K562 (cell line): ENCODE measurements at regions not wholly inside any gene's neighbourhood (a gene's known extent, or its start where the extent isn't known, plus 50 kb on each side); places are given as distances from the start of the nearest gene placed in this dataset.

Experiments
- ATAC-seq: fragments of 200-7000 bp; cut with Tn5 transposase; 3 replicates; pipeline ENCODE4 v1.9.1; 2020; ENCODE audit warnings: moderate library complexity
- BruUV-seq: library from RNA; stranded (reverse); fragments of 400-500 nt; replicated peaks from 2 replicates; lab custom pipeline; 2021; lab: Mats Ljungman, UMichigan
- CTCF ChIA-PET: fragments of 300-600 bp; formaldehyde crosslinking; extraction: SDS; loops from one replicate; lab custom pipeline; 2021; ENCODE audit warnings: low intra/inter-chr PET ratio; lab: Yijun Ruan, JAX
- POLR2A ChIA-PET: fragments of 300-600, 350-650 bp; sonication (Branson Sonifier 250); formaldehyde crosslinking; extraction: SDS; loops from one replicate; lab custom pipeline; 2021; ENCODE audit warnings: antibody characterized with exemption, inconsistent platforms; lab: Yijun Ruan, JAX
- DNase-seq, 4 experiments: peaks; one replicate each; pipeline versions ENCODE4 v3.0.0 to v3.0.0-alpha.2; 2011 to 2018; ENCODE audit warnings: low spot score in 3 of 4, mixed read lengths in 3 of 4; ENCODE audit errors: extremely low read depth in 1 of 4
- FAIRE-seq: peaks from 2 replicates; lab custom pipeline; 2011; peaks lifted over from hg19 to GRCh38; lab: Jason Lieb, UNC
- H2AFZ ChIP-seq: 2 replicates; pipeline ENCODE4 v1.6.0; 2011; ENCODE audit warnings: low read depth, low read length, control low read depth, inconsistent platforms
- H3K27ac ChIP-seq: fragments of 200-600 bp; 3 replicates; pipeline ENCODE4 v1.8.0; 2011; ENCODE audit warnings: low read depth, mild to moderate bottlenecking, control low read depth, inconsistent platforms, low read length, moderate library complexity, mixed read lengths; ENCODE audit errors: extremely low read depth
- H3K27me3 ChIP-seq, 2 experiments: fragments of 300-600 bp in 1 of 2; 2 replicates in 1 of 2; 3 replicates in 1 of 2; pipeline versions ENCODE4 v1.6.0 to v1.8.0; 2011; ENCODE audit warnings: inconsistent platforms in 2 of 2, low read length in 2 of 2, mild to moderate bottlenecking in 1 of 2, mixed read lengths in 1 of 2, moderate library complexity in 1 of 2; ENCODE audit not compliant: control insufficient read depth in 2 of 2, insufficient read depth in 2 of 2
- H3K36me3 ChIP-seq: fragments of 300-600 bp; 3 replicates; pipeline ENCODE4 v1.8.0; 2011; ENCODE audit warnings: mild to moderate bottlenecking, low read length, inconsistent platforms; ENCODE audit not compliant: control insufficient read depth, insufficient read depth
- H3K4me1 ChIP-seq, 2 experiments: fragments of 200-600 bp in 1 of 2; replicated peaks in 1 of 2; 2 replicates in 1 of 2; 3 replicates in 1 of 2; pipeline versions ENCODE4 v1.5.1 to v1.8.0; 2011; ENCODE audit warnings: inconsistent platforms in 2 of 2, low read length in 2 of 2, mild to moderate bottlenecking in 1 of 2, mixed read lengths in 1 of 2, moderate library complexity in 1 of 2; ENCODE audit not compliant: control insufficient read depth in 2 of 2, insufficient read depth in 2 of 2
- H3K4me2 ChIP-seq: 2 replicates; pipeline ENCODE4 v1.6.1; 2011; ENCODE audit warnings: low read length, control low read depth, inconsistent platforms, mixed read lengths; ENCODE audit not compliant: insufficient read depth
- H3K4me3 ChIP-seq: fragments of 200-600 bp; sonication (generic), shearing (Covaris generic); 2 replicates; pipeline ENCODE4 v1.5.1; 2016; ENCODE audit warnings: control low read depth, inconsistent platforms
- H3K79me2 ChIP-seq: fragments of 200-600 bp; 3 replicates; pipeline ENCODE4 v1.8.0; 2011; ENCODE audit warnings: low read length, inconsistent platforms; ENCODE audit not compliant: control insufficient read depth, insufficient read depth
- H3K9ac ChIP-seq, 2 experiments: 2 replicates each; pipeline versions ENCODE4 v1.6.0 to v1.6.1; 2011; ENCODE audit warnings: low read depth in 2 of 2, low read length in 2 of 2, control low read depth in 1 of 2, inconsistent platforms in 1 of 2, mild to moderate bottlenecking in 1 of 2, mixed read lengths in 1 of 2; ENCODE audit not compliant: insufficient read depth in 1 of 2
- H3K9me1 ChIP-seq: one replicate; pipeline ENCODE4 v1.6.0; 2011; ENCODE audit warnings: inconsistent platforms, mild to moderate bottlenecking, low read length, moderate library complexity; ENCODE audit not compliant: control insufficient read depth, insufficient read depth
- H3K9me3 ChIP-seq: replicated peaks from 2 replicates; pipeline ENCODE4 v1.5.1; 2011; ENCODE audit warnings: low read depth, low read length, inconsistent platforms; ENCODE audit not compliant: control insufficient read depth, insufficient read depth
- H4K20me1 ChIP-seq: replicated peaks from 2 replicates; pipeline ENCODE4 v1.6.1; 2011; ENCODE audit warnings: low read length, inconsistent platforms, mixed read lengths; ENCODE audit not compliant: control insufficient read depth, insufficient read depth
- AFF4 ChIP-seq: sonication (generic); formaldehyde crosslinking; IDR thresholded peaks from 2 replicates; pipeline ENCODE4 v1.8.0; 2023; ENCODE audit warnings: mild to moderate bottlenecking, missing genetic modification reagents
- BRD4 ChIP-seq: fragments of 200-600 bp; sonication (generic); IDR thresholded peaks from 2 replicates; pipeline ENCODE4 v1.6.1; 2017; ENCODE audit warnings: inconsistent platforms
- DACH1 ChIP-seq: fragments of 450-650 bp; IDR thresholded peaks from 2 replicates; pipeline ENCODE4 v1.6.1; 2018; ENCODE audit not compliant: partially characterized antibody
- NKRF ChIP-seq: fragments of 450-650 bp; IDR thresholded peaks from 2 replicates; pipeline ENCODE4 v1.6.1; 2016; ENCODE audit warnings: borderline replicate concordance
- PCBP2 ChIP-seq: fragments of 200-400 bp; formaldehyde crosslinking; IDR thresholded peaks from 2 replicates; pipeline ENCODE4 v1.6.1; 2018; ENCODE audit warnings: low read length, low read depth, mild to moderate bottlenecking, moderate library complexity; ENCODE audit not compliant: poor library complexity, severe bottlenecking
- STAG1 ChIP-seq: sonication (generic); formaldehyde crosslinking; IDR thresholded peaks from 2 replicates; pipeline ENCODE4 v1.5.0; 2020; ENCODE audit warnings: missing genetic modification reagents, borderline replicate concordance
- STAT5B ChIP-seq: fragments of 250-450 bp; sonication (Bioruptor Pico); IDR thresholded peaks from 2 replicates; pipeline ENCODE4 v1.8.0; 2021; ENCODE audit warnings: mild to moderate bottlenecking, inconsistent platforms
- ZNF384 ChIP-seq: IDR thresholded peaks from 2 replicates; pipeline ENCODE4 v1.6.1; 2012; ENCODE audit warnings: low read depth, low read length, improper control_type of control experiment
- ZNF395 ChIP-seq: fragments of 200-800 bp; sonication (Bioruptor generic); IDR thresholded peaks from 2 replicates; pipeline ENCODE4 v1.6.1; 2017; ENCODE audit warnings: missing genetic modification characterization, missing compliant biosample characterization
- ZNF444 ChIP-seq: fragments of 250-450 bp; sonication (Bioruptor Pico); IDR thresholded peaks from 2 replicates; pipeline ENCODE4 v1.4.0; 2020; ENCODE audit warnings: mild to moderate bottlenecking, moderate library complexity
- ZNF518B ChIP-seq: fragments of 250-450 bp; sonication (Bioruptor Pico); IDR thresholded peaks from 2 replicates; pipeline ENCODE4 v1.5.0; 2021; ENCODE audit warnings: mild to moderate bottlenecking, moderate library complexity
- ZNF583 ChIP-seq: fragments of 250-450 bp; sonication (Bioruptor Pico); IDR thresholded peaks from 2 replicates; pipeline ENCODE4 v1.4.0; 2020
- WGBS: fragments of 100-300 bp; shearing (Covaris generic); methylation state at CpG from one replicate; pipeline ENCODE4 v1.1.6; 2016; ENCODE audit warnings: low coverage, mixed read lengths; ENCODE audit not compliant: insufficient coverage; ENCODE audit errors: missing lambda C conversion rate; 5-methylcytosine and 5-hydroxymethylcytosine counted together
- in situ Hi-C: fragments of 300-500 bp; cut with MboI; formaldehyde crosslinking; loops from 4 replicates; pipeline ENCODE4 v1.15.0; 2018; ENCODE audit warnings: inconsistent platforms, mixed read lengths
- intact Hi-C: fragments of 100-400 bp; cut with micrococcal nuclease; formaldehyde crosslinking; loops from 2 replicates; pipeline ENCODE4 v1.14.2; 2022

- Histone ChIP-seq H3K27ac (no peak overlapping the region), H4K20me1 (no peaks in the 10 kb centered on the region), H3K79me2 (no peaks in the 10 kb centered on the region), H3K9me1 (no peaks in the 10 kb centered on the region), H3K9ac (no peak overlapping the region), H3K4me2 (no peak overlapping the region), H3K9me3 (no peaks in the 10 kb centered on the region), H3K36me3 (no peaks in the 10 kb centered on the region), H3K27me3 (no peaks in the 10 kb centered on the region; a peak in 1 of 5 replicates), H2AFZ (no peak overlapping the region), H3K4me3 (no peak overlapping the region), H3K4me1 (peaks cover 0 to under 1% of the 10 kb centered on the region in 2 experiments; a peak in 1 of 5 replicates)
- ChIA-PET POLR2A (interaction anchor here (0.7 kb wide), 1 partner anchor 12 kb away, joined by 3 read pairs; no protein-coding TSS in a partner anchor), CTCF (no interaction called here)
- no peak for ATAC-seq
- no TSS peak for BruUV-seq
- no peak for FAIRE-seq
- in situ Hi-C loops (no loop called here), intact Hi-C loops (loop anchor here (10.0 kb wide), 1 partner anchor 173 kb away; no protein-coding TSS in a partner anchor)
- no peak for DNase-seq
- 20% methylated on average over 3 of the region's 3 CpGs for WGBS
- TF ChIP-seq DACH1 (no peak), STAG1 (CRISPR knock-in tag) (no peak), ZNF518B (CRISPR knock-in tag) (no peak), ZNF384 (no peak), ZNF583 (no peak), STAT5B (CRISPR knock-in tag) (no peak), PCBP2 (no peak), BRD4 (no peak), AFF4 (no peak), NKRF (no peak), ZNF444 (no peak), ZNF395 (CRISPR knock-in tag) (no peak)
These were observed 64.9 kb downstream of the PABIR2 start for GRCh38 chrX:134732152-134732551.
